Erythroblast (primary cell): ENCODE measurements at regions not wholly inside any gene's neighbourhood (a gene's known extent, or its start where the extent isn't known, plus 50 kb on each side); places are given as distances from the start of the nearest gene placed in this dataset.

Experiments used
- GATA1 ChIP-seq: IDR thresholded peaks from 2 replicates; pipeline ENCODE4 v1.6.1; 2011; ENCODE audit warnings: low read depth, mild to moderate bottlenecking, control low read depth, low read length, moderate library complexity
- POLR2A ChIP-seq: IDR thresholded peaks from 2 replicates; pipeline ENCODE4 v1.6.1; 2011; ENCODE audit warnings: mild to moderate bottlenecking, low read length

DNA sequence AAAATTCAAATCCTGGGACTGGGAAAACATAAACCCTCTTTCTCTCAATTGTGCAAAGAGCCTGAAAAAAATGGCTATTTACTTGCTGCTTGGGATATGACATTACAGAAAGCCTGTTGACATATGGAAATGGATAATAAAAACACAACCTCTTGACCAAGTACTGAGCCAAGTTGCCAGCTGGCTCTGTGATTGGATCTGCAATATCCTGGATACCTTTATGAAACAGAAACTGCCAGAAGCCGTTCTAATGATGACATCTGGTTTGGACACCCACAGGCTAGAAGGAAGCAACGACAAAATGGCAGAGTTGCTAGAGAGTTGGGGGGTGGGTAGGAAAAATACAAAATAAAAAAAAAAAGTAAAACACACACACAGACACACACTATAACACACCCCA is 481.4 kb downstream of the FAT4 start:
- TF ChIP-seq POLR2A (no peak), GATA1 (no peak)
